ENCODE measurements at regions not wholly inside any gene's neighbourhood (a gene's known extent, or its start where the extent isn't known, plus 50 kb on each side); places are given as distances from the start of the nearest gene placed in this dataset.

DNA sequence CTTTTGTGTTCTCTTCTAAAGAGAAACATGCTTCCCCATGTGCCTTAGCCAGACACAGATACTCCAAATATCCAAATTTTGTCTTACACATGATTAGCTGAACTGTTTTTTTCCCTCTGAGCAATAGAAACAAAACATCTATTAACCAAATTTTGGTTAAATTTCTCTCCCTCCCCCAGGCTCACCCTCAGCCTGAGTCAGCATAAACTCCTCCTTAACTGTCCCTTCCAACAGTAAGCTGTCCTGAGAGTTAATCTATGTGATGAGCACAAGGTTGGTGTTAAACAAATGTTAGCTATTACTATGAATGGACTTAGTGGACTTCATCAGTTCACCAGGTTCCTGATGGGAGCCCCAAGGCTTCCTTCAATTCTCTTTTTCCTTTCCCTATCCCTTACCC, 108.5 kb downstream of the RSL24D1 start:
- TF ChIP-seq, protein P1, sequence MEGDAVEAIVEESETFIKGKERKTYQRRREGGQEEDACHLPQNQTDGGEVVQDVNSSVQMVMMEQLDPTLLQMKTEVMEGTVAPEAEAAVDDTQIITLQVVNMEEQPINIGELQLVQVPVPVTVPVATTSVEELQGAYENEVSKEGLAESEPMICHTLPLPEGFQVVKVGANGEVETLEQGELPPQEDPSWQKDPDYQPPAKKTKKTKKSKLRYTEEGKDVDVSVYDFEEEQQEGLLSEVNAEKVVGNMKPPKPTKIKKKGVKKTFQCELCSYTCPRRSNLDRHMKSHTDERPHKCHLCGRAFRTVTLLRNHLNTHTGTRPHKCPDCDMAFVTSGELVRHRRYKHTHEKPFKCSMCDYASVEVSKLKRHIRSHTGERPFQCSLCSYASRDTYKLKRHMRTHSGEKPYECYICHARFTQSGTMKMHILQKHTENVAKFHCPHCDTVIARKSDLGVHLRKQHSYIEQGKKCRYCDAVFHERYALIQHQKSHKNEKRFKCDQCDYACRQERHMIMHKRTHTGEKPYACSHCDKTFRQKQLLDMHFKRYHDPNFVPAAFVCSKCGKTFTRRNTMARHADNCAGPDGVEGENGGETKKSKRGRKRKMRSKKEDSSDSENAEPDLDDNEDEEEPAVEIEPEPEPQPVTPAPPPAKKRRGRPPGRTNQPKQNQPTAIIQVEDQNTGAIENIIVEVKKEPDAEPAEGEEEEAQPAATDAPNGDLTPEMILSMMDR (IDR thresholded peaks at IDR 0.05), result no peak
- TF ChIP-seq KDM1A (IDR thresholded peaks at IDR 0.05; ENCODE audit: low read depth), result no peak
- no peak for TF ChIP-seq NFE2L2 (conservative IDR thresholded peaks at IDR 0.05; ENCODE audit: low read length)
- no peak for TF ChIP-seq POLR2A (IDR thresholded peaks at IDR 0.05; ENCODE audit: low read length)
- no peak for TF ChIP-seq JUN (IDR thresholded peaks at IDR 0.05)
- TF ChIP-seq RAD21 (conservative IDR thresholded peaks at IDR 0.05 in 1 of 2, IDR thresholded peaks at IDR 0.05 in 1 of 2), result no peak
- no peak for TF ChIP-seq EP300 (IDR thresholded peaks at IDR 0.05)

Data from A549 (cell line).